D721Med (cell line): ENCODE measurements at regions not wholly inside any gene's neighbourhood (a gene's known extent, or its start where the extent isn't known, plus 50 kb on each side); places are given as distances from the start of the nearest gene placed in this dataset.

Experiments used
- DNase-seq: peaks from one replicate; pipeline ENCODE4 v3.0.0; 2011; ENCODE audit warnings: low spot score; ENCODE audit not compliant: insufficient read length
- FAIRE-seq: peaks from 2 replicates; lab custom pipeline; 2011; peaks lifted over from hg19 to GRCh38; lab: Jason Lieb, UNC
- TF ChIP-seq, protein P1 (sequence below): IDR thresholded peaks from 2 replicates; pipeline ENCODE4 v1.5.1; 2012; ENCODE audit warnings: mild to moderate bottlenecking, control low read depth; ENCODE audit not compliant: insufficient read depth; ENCODE audit errors: missing control alignments

DNA sequence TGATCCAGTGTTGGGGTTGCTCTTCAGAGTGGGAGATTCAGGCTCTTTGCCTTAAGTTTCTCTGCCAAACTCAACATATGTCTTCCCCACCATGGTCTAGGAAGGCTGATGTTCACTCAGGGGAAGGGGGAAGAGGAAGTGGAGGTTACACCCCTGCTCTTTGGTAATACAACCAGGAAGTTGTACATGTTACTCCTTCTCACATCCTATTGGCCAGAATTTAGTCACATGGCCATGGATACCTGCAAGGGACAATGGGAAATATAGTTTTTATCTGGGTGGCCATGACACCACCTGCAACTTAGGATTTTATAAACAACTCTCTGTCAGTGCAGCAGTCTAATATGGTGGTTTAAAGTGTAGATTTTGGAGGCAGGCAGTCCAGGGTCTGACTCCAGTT lies 150.9 kb downstream of the TBX5 start:
- TF ChIP-seq, protein P1, sequence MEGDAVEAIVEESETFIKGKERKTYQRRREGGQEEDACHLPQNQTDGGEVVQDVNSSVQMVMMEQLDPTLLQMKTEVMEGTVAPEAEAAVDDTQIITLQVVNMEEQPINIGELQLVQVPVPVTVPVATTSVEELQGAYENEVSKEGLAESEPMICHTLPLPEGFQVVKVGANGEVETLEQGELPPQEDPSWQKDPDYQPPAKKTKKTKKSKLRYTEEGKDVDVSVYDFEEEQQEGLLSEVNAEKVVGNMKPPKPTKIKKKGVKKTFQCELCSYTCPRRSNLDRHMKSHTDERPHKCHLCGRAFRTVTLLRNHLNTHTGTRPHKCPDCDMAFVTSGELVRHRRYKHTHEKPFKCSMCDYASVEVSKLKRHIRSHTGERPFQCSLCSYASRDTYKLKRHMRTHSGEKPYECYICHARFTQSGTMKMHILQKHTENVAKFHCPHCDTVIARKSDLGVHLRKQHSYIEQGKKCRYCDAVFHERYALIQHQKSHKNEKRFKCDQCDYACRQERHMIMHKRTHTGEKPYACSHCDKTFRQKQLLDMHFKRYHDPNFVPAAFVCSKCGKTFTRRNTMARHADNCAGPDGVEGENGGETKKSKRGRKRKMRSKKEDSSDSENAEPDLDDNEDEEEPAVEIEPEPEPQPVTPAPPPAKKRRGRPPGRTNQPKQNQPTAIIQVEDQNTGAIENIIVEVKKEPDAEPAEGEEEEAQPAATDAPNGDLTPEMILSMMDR, result no peak
- no peak for DNase-seq
- no peak for FAIRE-seq

DNA sequence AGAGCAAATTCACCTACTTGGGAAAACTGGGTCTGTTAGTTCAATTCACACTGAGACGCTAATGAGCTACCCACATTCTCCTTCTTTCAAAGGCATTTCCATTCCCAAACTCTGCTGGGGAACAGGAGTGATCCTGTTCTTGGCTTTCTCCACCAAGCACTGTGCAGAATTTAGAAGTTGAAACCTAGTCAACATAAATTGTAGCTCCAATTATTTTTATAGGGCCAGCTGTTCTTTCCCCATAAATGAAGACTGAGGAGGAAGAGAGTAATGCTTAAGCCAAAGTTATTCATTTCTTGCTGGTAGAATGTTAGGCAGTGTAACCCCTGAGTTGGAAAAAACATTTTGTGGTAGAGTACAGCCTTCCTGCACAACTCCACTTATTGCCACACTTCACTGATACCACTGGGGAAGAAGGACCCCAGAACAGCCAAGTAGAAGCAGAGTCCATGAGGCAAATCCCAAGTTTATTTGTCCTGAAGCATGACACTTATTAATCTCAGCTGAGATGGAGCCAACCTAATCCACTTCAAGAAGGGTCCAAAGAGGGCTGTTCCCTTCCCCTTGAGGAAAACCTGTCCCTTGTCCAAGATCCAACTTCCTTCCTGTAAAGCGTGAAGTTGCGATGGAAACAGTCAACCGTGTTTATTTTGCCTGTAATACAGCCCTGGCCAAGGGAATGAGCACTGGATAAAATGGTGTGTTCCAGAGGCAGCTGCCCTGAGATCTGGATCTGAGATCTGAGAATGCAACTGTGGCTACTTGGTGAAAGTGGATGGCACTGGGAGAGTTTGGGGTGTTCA lies 151.8 kb downstream of the TBX5 start:
- no peak for FAIRE-seq
- TF ChIP-seq, protein P1, result no peak

DNA sequence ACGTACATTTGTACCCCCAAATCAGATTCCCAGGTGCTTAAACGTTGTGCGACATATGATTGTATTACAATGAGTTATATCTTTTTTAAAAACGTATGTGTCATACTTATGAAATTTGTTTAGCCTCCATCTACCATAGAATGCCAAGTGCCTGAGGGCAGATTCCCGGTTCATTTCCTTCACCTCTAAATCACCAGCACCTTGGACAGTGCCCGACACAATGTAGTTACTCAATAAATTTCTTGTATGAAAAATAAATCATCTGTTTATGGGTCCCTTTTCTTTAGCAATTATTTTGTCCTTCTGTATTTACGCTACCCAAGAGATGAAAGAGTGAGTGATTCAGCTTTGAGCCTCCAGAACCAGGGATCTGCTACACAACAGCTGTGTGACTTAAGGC lies 157.4 kb downstream of the TBX5 start:
- TF ChIP-seq, protein P1, result no peak
- no peak for FAIRE-seq
- DNase-seq, result no peak

More for the DNA sequence above, 151.8 kb downstream of the TBX5 start:
- DNase-seq, result no peak

DNA sequence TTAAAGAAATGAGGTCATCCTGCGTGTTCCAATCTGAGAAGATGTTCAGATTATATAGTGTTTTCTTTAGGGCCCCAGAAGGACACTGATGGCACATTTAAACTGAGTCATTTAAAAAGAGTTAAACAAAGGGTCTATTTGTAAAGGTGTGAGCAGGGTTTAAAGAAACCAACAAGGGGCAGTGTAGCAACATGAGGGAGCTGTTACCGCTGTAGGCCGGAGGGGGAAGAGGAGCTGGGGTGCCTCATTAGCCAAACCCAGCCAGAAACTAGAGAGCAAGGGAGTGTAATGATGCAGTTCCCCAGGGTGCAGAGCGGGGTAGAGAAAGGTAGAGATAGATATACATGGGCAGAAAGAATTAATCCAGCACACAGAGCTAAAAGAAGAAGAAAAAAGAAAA lies 160.4 kb downstream of the TBX5 start:
- FAIRE-seq (no peak), DNase-seq (no peak)
- TF ChIP-seq, protein P1, result no peak

DNA sequence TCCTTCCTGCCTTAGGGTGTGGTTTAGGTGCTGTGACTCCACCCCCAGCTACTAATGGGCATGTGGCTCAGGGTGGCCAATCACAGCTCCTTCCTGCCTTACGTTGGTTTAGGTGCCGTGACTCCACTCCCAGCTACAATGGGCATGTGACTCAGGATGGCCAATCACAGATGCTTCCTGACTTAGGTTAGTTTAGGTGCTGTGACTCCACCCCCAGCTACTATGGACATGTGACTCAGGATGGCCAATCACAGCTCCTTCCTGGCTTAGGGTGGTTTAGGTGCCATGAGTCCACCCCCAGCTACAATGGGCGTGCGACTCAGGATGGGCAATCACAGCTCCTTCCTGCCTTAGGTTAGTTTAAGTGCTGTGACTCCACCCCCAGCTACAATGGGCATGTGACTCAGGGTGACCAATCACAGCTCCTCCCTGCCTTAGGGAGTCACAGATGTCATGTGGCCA lies 163.9 kb downstream of the TBX5 start:
- DNase-seq, result no peak
- TF ChIP-seq, protein P1, result no peak
- no peak for FAIRE-seq

DNA sequence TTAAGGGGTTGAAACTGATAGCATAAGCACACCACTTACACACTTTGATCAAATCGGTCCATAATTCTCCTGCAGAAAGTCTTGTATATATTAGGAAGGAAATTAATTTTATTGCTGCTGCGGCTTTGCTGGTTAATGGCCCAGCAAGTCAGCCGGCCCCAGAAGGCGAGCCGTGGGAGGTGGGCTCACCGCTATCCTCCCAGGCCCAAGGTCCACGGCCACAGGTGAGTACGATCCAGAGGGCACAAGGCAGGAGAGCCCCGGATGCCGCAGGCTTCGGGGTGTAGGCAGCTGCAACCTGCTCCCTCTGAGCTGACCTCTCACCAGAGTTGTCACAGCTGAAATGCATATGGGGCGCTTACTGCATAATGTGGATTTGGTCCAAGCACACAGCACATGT lies 165.7 kb downstream of the TBX5 start:
- DNase-seq (no peak), FAIRE-seq (no peak)
- TF ChIP-seq, protein P1, result no peak

DNA sequence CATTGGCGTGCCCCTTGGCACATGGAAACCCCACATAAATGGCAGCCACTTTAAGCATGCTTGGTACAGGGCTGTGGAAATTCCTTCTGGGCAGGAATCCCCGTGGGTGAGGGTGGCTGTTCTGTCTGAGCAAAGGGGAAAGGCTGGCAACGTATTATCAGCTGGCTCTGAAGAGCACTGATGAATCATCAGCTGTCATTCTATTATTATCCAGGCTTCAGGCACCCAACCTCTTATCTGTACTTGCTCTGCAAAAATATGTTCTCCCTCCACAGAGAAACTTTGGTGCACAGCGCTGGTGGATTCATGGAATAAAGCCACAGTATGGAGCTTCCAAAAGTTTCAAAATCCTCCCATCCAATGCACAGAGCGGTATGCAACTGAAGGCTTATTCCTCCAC lies 167.1 kb downstream of the TBX5 start:
- DNase-seq (no peak), FAIRE-seq (no peak)
- TF ChIP-seq, protein P1, result no peak
